ENCODE measurements at regions not wholly inside any gene's neighbourhood (a gene's known extent, or its start where the extent isn't known, plus 50 kb on each side); places are given as distances from the start of the nearest gene placed in this dataset.

DNA sequence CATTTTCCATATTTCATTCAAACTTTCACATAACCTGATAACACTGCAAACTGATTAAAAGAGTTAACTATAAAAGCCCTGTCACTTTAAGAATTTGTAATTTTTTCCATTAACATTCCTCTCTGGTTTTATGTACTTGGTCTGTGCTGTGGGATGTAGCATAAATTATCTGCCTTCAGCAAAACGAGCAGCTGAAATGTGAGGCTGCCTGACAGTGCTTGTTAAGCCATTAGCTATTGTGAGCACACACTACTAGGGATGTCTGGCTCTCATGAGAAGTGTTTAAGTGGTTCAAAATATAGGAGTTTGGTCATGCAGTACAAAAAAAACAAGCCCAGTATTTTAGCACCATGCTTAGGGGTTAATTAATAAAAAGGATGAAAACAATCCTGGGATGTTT lies 63.0 kb downstream of the HOXA1 start:
- DNase-seq (ENCODE audit: low read depth) = no peak
- CTCF ChIA-PET = interaction anchor here (1.0 kb wide), 1 partner anchor 19 kb away, joined by 3 read pairs; no protein-coding TSS in a partner anchor
- H3K27me3 ChIP-seq (ENCODE audit: control insufficient read depth, insufficient read depth, low read length) = 0 out of 2 replicates have a peak, but pooled peaks cover 2% of the 10 kb centered on the region
- H3K4me3 ChIP-seq (ENCODE audit: low read depth, low read length) = no peak overlapping the region
- H3K36me3 ChIP-seq (ENCODE audit: control insufficient read depth, insufficient read depth, low read length) = no peaks in the 10 kb centered on the region
- TF ChIP-seq, protein P1, sequence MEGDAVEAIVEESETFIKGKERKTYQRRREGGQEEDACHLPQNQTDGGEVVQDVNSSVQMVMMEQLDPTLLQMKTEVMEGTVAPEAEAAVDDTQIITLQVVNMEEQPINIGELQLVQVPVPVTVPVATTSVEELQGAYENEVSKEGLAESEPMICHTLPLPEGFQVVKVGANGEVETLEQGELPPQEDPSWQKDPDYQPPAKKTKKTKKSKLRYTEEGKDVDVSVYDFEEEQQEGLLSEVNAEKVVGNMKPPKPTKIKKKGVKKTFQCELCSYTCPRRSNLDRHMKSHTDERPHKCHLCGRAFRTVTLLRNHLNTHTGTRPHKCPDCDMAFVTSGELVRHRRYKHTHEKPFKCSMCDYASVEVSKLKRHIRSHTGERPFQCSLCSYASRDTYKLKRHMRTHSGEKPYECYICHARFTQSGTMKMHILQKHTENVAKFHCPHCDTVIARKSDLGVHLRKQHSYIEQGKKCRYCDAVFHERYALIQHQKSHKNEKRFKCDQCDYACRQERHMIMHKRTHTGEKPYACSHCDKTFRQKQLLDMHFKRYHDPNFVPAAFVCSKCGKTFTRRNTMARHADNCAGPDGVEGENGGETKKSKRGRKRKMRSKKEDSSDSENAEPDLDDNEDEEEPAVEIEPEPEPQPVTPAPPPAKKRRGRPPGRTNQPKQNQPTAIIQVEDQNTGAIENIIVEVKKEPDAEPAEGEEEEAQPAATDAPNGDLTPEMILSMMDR (IDR thresholded peaks at IDR 0.05; ENCODE audit: insufficient read depth, low read depth, low read length) = no peak
- POLR2A ChIA-PET = no interaction called here

DNA sequence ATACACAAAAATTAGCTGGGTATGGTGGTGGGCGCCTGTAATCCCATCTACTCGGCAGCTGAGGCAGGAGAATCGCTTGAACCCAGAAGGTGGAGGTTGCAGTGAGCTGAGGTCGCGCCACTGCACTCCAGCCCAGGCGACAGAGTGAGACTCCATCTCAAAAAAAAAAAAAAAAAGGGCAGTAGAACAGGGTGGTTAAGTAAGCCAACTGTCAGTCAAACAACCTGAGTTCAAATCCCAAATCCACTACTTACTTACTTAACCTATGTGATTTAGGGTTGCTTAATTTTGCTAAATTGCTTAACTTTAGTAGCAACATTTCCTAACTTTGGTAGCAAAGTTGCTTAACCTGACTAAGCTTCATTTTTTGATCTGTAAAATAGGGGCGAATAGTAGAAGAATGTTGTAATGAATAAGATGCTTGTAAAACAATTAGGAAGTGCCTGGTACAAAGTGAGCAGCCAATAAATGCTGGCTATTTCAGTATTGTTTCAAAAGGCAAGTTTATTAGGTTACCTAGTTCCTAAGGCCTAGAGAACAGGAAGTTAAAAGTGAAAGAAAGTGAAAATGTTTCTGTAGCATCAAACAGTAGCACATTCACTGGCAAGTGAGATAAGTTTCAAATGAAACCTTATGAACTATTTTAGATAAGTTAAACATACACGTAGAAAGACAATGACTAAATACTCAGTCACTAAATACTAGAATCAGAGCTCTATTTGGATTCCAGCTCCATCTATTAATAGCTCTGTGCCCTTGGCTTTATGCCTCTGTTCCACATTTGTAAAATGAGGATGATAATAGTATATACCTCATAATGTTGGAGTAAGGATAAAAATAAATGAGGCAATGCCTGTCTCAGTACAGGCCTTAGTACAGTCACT lies 64.3 kb downstream of the HOXA1 start:
- no peak overlapping the region for H3K4me3 ChIP-seq (ENCODE audit: low read depth, low read length)
- CTCF ChIA-PET = no interaction called here
- DNase-seq (ENCODE audit: low read depth) = peak; percentile 31
- TF ChIP-seq, protein P1 (IDR thresholded peaks at IDR 0.05; ENCODE audit: insufficient read depth, low read depth, low read length) = no peak
- POLR2A ChIA-PET = no interaction called here
- H3K36me3 ChIP-seq (ENCODE audit: control insufficient read depth, insufficient read depth, low read length) = no peaks in the 10 kb centered on the region
- H3K27me3 ChIP-seq (ENCODE audit: control insufficient read depth, insufficient read depth, low read length) = peaks cover 2% of the 10 kb centered on the region; the same call in 1 of the 2 replicates

DNA sequence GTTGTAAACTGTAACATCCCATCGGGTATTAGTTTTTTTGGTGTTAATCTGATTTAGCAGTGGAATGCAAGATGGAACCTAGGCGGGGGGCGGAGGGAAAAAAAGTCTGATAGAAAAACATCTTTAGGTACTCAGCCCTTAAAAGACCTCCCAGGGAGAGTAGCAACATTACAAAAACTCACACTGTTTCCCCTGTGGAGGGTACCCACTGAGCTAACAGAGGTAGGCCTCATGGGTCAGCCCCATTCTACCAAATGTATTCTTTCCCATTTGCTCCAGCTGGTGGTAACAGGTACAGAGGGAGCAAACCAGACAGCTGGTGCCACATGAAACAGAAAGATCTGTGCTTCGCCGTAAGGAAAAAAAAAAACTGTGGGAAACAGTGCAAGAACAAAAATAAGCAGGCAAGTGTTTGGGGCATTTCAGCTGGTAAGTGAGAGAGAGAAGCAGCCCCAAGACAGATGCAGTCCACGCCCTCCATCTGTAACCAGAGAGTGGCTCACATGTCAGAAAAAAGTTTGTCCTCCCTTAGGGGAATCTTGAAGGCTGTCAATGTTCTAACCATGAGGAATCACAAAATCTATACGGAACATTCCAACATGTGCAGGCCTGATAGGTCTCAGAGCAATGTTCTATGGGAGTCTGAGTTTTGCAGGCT lies 65.3 kb downstream of the HOXA1 start:
- Histone ChIP-seq H3K27me3 (ENCODE audit: control insufficient read depth, insufficient read depth, low read length) (peaks cover 2% of the 10 kb centered on the region; the same call in 1 of the 2 replicates), H3K4me3 (ENCODE audit: low read depth, low read length) (no peak overlapping the region), H3K36me3 (ENCODE audit: control insufficient read depth, insufficient read depth, low read length) (no peaks in the 10 kb centered on the region)
- ChIA-PET POLR2A (no interaction called here), CTCF (interaction anchor here (0.6 kb wide), 1 partner anchor 90 kb away, joined by 3 read pairs; no protein-coding TSS in a partner anchor)
- TF ChIP-seq, protein P1 (IDR thresholded peaks at IDR 0.05; ENCODE audit: insufficient read depth, low read depth, low read length) = no peak
- DNase-seq (ENCODE audit: low read depth) = no peak

DNA sequence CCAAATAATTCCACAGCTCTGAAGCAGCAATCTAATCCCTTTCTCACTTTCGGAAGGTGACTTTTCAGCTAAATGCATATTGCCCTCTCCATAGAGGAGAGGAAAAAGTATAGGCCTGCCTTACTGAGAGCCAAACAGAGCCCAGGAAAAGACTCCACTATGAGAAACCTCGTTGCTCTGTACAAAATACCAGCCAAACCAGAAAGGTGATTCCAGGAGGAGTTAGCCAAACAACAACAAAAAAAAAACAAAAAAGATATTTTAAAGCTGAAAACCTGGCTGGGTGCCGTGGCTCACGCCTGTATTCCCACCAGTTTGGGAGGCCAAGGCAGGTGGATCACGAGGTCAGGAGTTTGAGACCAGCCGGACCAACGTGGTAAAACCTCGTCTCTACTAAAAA lies 70.5 kb downstream of the HOXA1 start:
- H3K36me3 ChIP-seq (ENCODE audit: control insufficient read depth, insufficient read depth, low read length) = no peaks in the 10 kb centered on the region
- no peak overlapping the region for H3K4me3 ChIP-seq (ENCODE audit: low read depth, low read length)
- H3K27me3 ChIP-seq (ENCODE audit: control insufficient read depth, insufficient read depth, low read length) = peaks cover 3% of the 10 kb centered on the region; the same call in 1 of the 2 replicates
- ChIA-PET POLR2A (no interaction called here), CTCF (interaction anchor here (1.6 kb wide), 1 partner anchor 11 kb away, joined by 3 read pairs; no protein-coding TSS in a partner anchor)
- no peak for DNase-seq (ENCODE audit: low read depth)
- TF ChIP-seq, protein P1 (IDR thresholded peaks at IDR 0.05; ENCODE audit: insufficient read depth, low read depth, low read length) = no peak

DNA sequence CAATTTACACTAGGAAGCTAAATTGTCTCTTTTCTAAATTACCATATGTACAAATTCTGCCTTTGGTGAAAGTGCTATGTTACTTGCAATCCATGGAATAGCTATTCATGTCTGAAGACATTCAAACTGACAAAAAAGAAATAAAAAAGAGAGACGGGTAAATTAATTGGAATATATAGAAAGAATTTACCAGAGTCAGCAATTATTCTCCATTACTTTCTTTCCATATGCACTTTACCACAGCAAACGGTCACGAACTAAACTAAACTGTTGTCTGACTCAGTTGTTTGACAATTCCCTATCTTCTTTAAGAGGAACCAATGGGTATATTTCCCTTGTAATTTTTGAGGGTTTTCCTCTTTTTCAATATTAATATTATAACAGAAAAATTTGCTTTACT lies 85.7 kb downstream of the HOXA1 start:
- Histone ChIP-seq H3K4me3 (ENCODE audit: low read depth, low read length) (no peak overlapping the region), H3K27me3 (ENCODE audit: control insufficient read depth, insufficient read depth, low read length) (peaks cover 1% of the 10 kb centered on the region; the same call in 1 of the 2 replicates), H3K36me3 (ENCODE audit: control insufficient read depth, insufficient read depth, low read length) (no peaks in the 10 kb centered on the region)
- ChIA-PET POLR2A (no interaction called here), CTCF (no interaction called here)
- TF ChIP-seq, protein P1 (IDR thresholded peaks at IDR 0.05; ENCODE audit: insufficient read depth, low read depth, low read length) = no peak
- no peak for DNase-seq (ENCODE audit: low read depth)

All from BJ (cell line).